SK-N-SH (cell line): ENCODE measurements at regions not wholly inside any gene's neighbourhood (a gene's known extent, or its start where the extent isn't known, plus 50 kb on each side); places are given as distances from the start of the nearest gene placed in this dataset.

Experiments used
- CTCF ChIA-PET: fragments of 300-600, 350-600 bp; formaldehyde crosslinking; extraction: SDS; loops from one replicate; lab custom pipeline; 2021; lab: Yijun Ruan, JAX
- POLR2A ChIA-PET: fragments of 350-600 bp; sonication (Branson Sonifier 250); formaldehyde crosslinking; extraction: SDS; loops from one replicate; lab custom pipeline; 2020; ENCODE audit warnings: antibody characterized with exemption, inconsistent platforms; lab: Yijun Ruan, JAX
- DNase-seq: peaks from one replicate; pipeline ENCODE4 v3.0.0; 2012
- H2AFZ ChIP-seq: fragments of 200-600 bp; sonication (generic); 2 replicates; pipeline ENCODE4 v1.8.1; 2016; ENCODE audit warnings: antibody characterized with exemption, mild to moderate bottlenecking, low read depth
- H3F3A ChIP-seq: fragments of 200-600 bp; sonication (generic); replicated peaks from 2 replicates; pipeline ENCODE3; 2016; ENCODE audit warnings: antibody characterized with exemption, mild to moderate bottlenecking; ENCODE audit not compliant: insufficient read depth
- H3K27ac ChIP-seq, 2 experiments: fragments of 200-500 bp in 1 of 2; fragments of 200-600 bp in 1 of 2; sonication (Bioruptor generic) in 1 of 2; sonication (generic), shearing (Covaris generic) in 1 of 2; 2 replicates each; pipeline versions ENCODE4 v1.5.1 to v1.6.1; 2014 to 2016; ENCODE audit warnings: low read depth in 2 of 2, inconsistent platforms in 1 of 2, low read length in 1 of 2, mild to moderate bottlenecking in 1 of 2, mixed read lengths in 1 of 2
- H3K27me3 ChIP-seq: fragments of 200-600 bp; sonication (generic), shearing (Covaris generic); 2 replicates; pipeline ENCODE4 v1.6.1; 2016; ENCODE audit warnings: mixed run types; ENCODE audit not compliant: insufficient read depth
- H3K36me3 ChIP-seq, 2 experiments: fragments of 200-500 bp in 1 of 2; fragments of 200-600 bp in 1 of 2; sonication (Bioruptor generic) in 1 of 2; sonication (generic) in 1 of 2; replicated peaks in 1 of 2; 2 replicates each; pipeline versions ENCODE3 to v1.5.1; 2014 to 2016; ENCODE audit warnings: low read length in 1 of 2, mild to moderate bottlenecking in 1 of 2; ENCODE audit not compliant: insufficient read depth in 2 of 2, control insufficient read depth in 1 of 2
- H3K4me1 ChIP-seq, 2 experiments: fragments of 200-500 bp in 1 of 2; fragments of 200-600 bp in 1 of 2; sonication (Bioruptor generic) in 1 of 2; sonication (generic), shearing (Covaris generic) in 1 of 2; 2 replicates each; pipeline versions ENCODE4 v1.5.1 to v1.6.1; 2014 to 2016; ENCODE audit warnings: low read depth in 1 of 2, low read length in 1 of 2, mixed run types in 1 of 2; ENCODE audit not compliant: insufficient read depth in 2 of 2, control insufficient read depth in 1 of 2
- H3K4me2 ChIP-seq: fragments of 200-600 bp; sonication (generic), shearing (Covaris generic); 2 replicates; pipeline ENCODE4 v1.6.1; 2017; ENCODE audit warnings: mixed run types
- H3K4me3 ChIP-seq, 2 experiments: fragments of 200-500 bp in 1 of 2; fragments of 200-600 bp in 1 of 2; sonication (Bioruptor generic) in 1 of 2; sonication (generic), shearing (Covaris generic) in 1 of 2; 2 replicates each; pipeline versions ENCODE4 v1.5.1 to v1.8.1; 2014 to 2016; ENCODE audit warnings: low read depth in 2 of 2, inconsistent platforms in 1 of 2, low read length in 1 of 2, mild to moderate bottlenecking in 1 of 2, mixed read lengths in 1 of 2, moderate library complexity in 1 of 2
- H3K79me2 ChIP-seq: fragments of 200-600 bp; sonication (generic); 2 replicates; pipeline ENCODE4 v1.8.1; 2017; ENCODE audit warnings: mild to moderate bottlenecking; ENCODE audit not compliant: insufficient read depth
- H3K9ac ChIP-seq: fragments of 200-600 bp; sonication (generic); 2 replicates; pipeline ENCODE4 v1.6.1; 2017; ENCODE audit warnings: mixed run types
- H3K9me2 ChIP-seq: fragments of 200-600 bp; sonication (generic); 2 replicates; pipeline ENCODE4 v1.6.1; 2017; ENCODE audit warnings: mixed run types
- H3K9me3 ChIP-seq: fragments of 200-600 bp; sonication (generic); 2 replicates; pipeline ENCODE4 v1.6.1; 2017; ENCODE audit warnings: mixed run types, mild to moderate bottlenecking, moderate library complexity
- H4K20me1 ChIP-seq: fragments of 200-600 bp; sonication (generic); 2 replicates; pipeline ENCODE4 v1.6.1; 2017; ENCODE audit warnings: mild to moderate bottlenecking, mixed run types; ENCODE audit not compliant: insufficient read depth
- CHD2 ChIP-seq: fragments of 150-350 bp; IDR thresholded peaks from 2 replicates; pipeline ENCODE4 v1.6.1; 2018; ENCODE audit warnings: low read length; ENCODE audit not compliant: partially characterized antibody
- ELF1 ChIP-seq: IDR thresholded peaks from 2 replicates; pipeline ENCODE4 v1.4.0; 2012
- EP300 ChIP-seq, 2 experiments: IDR thresholded peaks; 2 replicates each; pipeline versions ENCODE4 v1.4.0 to v1.6.1; 2012; ENCODE audit warnings: borderline replicate concordance in 1 of 2, low read depth in 1 of 2, low read length in 1 of 2
- FOSL2 ChIP-seq: IDR thresholded peaks from 2 replicates; pipeline ENCODE4 v1.4.0; 2012; ENCODE audit warnings: low read depth, mild to moderate bottlenecking, moderate library complexity, borderline replicate concordance
- JUND ChIP-seq: IDR thresholded peaks from 2 replicates; pipeline ENCODE4 v1.4.0; 2012
- NRF1 ChIP-seq: IDR thresholded peaks from 2 replicates; pipeline ENCODE4 v1.6.1; 2012; ENCODE audit warnings: low read depth, mild to moderate bottlenecking, low read length
- POLR2AphosphoS5 ChIP-seq: IDR thresholded peaks from 2 replicates; pipeline ENCODE4 v1.6.1; 2012; ENCODE audit warnings: low read depth, low read length
- RCOR1 ChIP-seq: fragments of 150-350 bp; IDR thresholded peaks from 2 replicates; pipeline ENCODE4 v1.6.1; 2017; ENCODE audit warnings: antibody characterized with exemption, low read length
- RFX5 ChIP-seq: IDR thresholded peaks from 2 replicates; pipeline ENCODE4 v1.6.1; 2012; ENCODE audit warnings: mild to moderate bottlenecking, improper control_type of control experiment, low read length
- SIN3A ChIP-seq: IDR thresholded peaks from 2 replicates; pipeline ENCODE4 v1.6.1; 2012; ENCODE audit warnings: low read depth, mild to moderate bottlenecking, low read length, moderate library complexity, borderline replicate concordance
- TCF12 ChIP-seq: IDR thresholded peaks from 2 replicates; pipeline ENCODE4 v1.4.0; 2012
- WGBS: methylation state at CpG from one replicate; pipeline ENCODE4 v1.1.6; 2017; ENCODE audit warnings: low lambda C conversion rate; 5-methylcytosine and 5-hydroxymethylcytosine counted together
- TF ChIP-seq, protein P1 (sequence below): IDR thresholded peaks from 2 replicates; pipeline ENCODE4; 2012
- TF ChIP-seq, protein P2 (sequence below): IDR thresholded peaks from 2 replicates; pipeline ENCODE4 v1.6.1; 2012; ENCODE audit warnings: mild to moderate bottlenecking, low read depth, low read length, moderate library complexity
- TF ChIP-seq, protein P3 (sequence below): IDR thresholded peaks from 2 replicates; pipeline ENCODE4 v1.4.0; 2012; ENCODE audit warnings: low read depth, borderline replicate concordance
- TF ChIP-seq, protein P4 (sequence below): fragments of 150-350 bp; IDR thresholded peaks from 2 replicates; pipeline ENCODE4 v1.6.1; 2016; ENCODE audit warnings: mild to moderate bottlenecking, low read depth, low read length
- TF ChIP-seq, protein P5 (sequence below): fragments of 200-600 bp; sonication (generic); IDR thresholded peaks from 2 replicates; pipeline ENCODE4 v1.6.1; 2017; ENCODE audit warnings: antibody characterized with exemption, mild to moderate bottlenecking, moderate library complexity
- TF ChIP-seq, protein P6 (sequence below): IDR thresholded peaks from 2 replicates; pipeline ENCODE4 v1.4.0; 2012; ENCODE audit warnings: low read depth
- TF ChIP-seq, protein P7 (sequence below): fragments of 150-350 bp; IDR thresholded peaks from 2 replicates; pipeline ENCODE4 v1.6.1; 2017; ENCODE audit warnings: antibody characterized with exemption, low read length, low read depth, borderline replicate concordance

DNA sequence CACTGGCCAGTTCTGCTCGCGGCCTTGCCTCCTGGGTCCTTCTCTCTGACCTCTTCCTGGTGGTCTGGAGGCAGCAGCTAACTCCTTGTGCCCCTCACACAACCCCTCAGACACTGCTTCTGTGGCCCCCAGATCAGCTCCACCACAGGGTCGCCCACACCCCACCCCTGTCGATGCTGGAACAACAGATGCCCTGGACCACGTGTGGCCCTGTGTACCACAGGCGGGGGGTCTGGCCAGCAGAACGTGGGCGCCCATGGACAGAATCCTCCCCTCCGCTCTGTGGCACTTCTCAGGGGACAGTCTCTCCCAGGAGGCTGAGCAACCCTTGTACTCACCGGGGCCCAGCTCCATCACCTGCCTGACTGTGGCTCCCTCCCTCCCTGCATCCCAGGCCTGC is 245.6 kb downstream of the NDUFA10 start:
- DNase-seq = no peak
- Histone ChIP-seq H3K4me3 (no peak overlapping the region), H2AFZ (no peak overlapping the region), H3K27ac (no peak overlapping the region), H3K79me2 (no peaks in the 10 kb centered on the region), H4K20me1 (no peaks in the 10 kb centered on the region), H3K4me1 (no peaks in the 10 kb centered on the region; a peak in 1 of 4 replicates), H3K9me3 (no peaks in the 10 kb centered on the region), H3K27me3 (no peaks in the 10 kb centered on the region), H3K9me2 (no peaks in the 10 kb centered on the region), H3K36me3 (no peaks in the 10 kb centered on the region), H3F3A (no peaks in the 10 kb centered on the region), H3K4me2 (no peak overlapping the region), H3K9ac (no peak overlapping the region)
- TF ChIP-seq TCF12 (no peak), POLR2AphosphoS5 (no peak), JUND (no peak), CHD2 (no peak), RCOR1 (no peak), EP300 (IDR thresholded peaks at IDR 0.05; ENCODE audit: borderline replicate concordance in 1 of 2, low read depth in 1 of 2, low read length in 1 of 2) (no peak), FOSL2 (no peak), SIN3A (no peak), ELF1 (no peak), RFX5 (no peak), NRF1 (no peak)
- TF ChIP-seq, protein P1, sequence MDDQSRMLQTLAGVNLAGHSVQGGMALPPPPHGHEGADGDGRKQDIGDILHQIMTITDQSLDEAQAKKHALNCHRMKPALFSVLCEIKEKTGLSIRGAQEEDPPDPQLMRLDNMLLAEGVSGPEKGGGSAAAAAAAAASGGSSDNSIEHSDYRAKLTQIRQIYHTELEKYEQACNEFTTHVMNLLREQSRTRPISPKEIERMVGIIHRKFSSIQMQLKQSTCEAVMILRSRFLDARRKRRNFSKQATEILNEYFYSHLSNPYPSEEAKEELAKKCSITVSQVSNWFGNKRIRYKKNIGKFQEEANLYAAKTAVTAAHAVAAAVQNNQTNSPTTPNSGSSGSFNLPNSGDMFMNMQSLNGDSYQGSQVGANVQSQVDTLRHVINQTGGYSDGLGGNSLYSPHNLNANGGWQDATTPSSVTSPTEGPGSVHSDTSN = no peak
- TF ChIP-seq, protein P2, sequence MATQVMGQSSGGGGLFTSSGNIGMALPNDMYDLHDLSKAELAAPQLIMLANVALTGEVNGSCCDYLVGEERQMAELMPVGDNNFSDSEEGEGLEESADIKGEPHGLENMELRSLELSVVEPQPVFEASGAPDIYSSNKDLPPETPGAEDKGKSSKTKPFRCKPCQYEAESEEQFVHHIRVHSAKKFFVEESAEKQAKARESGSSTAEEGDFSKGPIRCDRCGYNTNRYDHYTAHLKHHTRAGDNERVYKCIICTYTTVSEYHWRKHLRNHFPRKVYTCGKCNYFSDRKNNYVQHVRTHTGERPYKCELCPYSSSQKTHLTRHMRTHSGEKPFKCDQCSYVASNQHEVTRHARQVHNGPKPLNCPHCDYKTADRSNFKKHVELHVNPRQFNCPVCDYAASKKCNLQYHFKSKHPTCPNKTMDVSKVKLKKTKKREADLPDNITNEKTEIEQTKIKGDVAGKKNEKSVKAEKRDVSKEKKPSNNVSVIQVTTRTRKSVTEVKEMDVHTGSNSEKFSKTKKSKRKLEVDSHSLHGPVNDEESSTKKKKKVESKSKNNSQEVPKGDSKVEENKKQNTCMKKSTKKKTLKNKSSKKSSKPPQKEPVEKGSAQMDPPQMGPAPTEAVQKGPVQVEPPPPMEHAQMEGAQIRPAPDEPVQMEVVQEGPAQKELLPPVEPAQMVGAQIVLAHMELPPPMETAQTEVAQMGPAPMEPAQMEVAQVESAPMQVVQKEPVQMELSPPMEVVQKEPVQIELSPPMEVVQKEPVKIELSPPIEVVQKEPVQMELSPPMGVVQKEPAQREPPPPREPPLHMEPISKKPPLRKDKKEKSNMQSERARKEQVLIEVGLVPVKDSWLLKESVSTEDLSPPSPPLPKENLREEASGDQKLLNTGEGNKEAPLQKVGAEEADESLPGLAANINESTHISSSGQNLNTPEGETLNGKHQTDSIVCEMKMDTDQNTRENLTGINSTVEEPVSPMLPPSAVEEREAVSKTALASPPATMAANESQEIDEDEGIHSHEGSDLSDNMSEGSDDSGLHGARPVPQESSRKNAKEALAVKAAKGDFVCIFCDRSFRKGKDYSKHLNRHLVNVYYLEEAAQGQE = no peak
- TF ChIP-seq, protein P3, sequence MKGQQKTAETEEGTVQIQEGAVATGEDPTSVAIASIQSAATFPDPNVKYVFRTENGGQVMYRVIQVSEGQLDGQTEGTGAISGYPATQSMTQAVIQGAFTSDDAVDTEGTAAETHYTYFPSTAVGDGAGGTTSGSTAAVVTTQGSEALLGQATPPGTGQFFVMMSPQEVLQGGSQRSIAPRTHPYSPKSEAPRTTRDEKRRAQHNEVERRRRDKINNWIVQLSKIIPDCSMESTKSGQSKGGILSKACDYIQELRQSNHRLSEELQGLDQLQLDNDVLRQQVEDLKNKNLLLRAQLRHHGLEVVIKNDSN = no peak
- TF ChIP-seq, protein P4, sequence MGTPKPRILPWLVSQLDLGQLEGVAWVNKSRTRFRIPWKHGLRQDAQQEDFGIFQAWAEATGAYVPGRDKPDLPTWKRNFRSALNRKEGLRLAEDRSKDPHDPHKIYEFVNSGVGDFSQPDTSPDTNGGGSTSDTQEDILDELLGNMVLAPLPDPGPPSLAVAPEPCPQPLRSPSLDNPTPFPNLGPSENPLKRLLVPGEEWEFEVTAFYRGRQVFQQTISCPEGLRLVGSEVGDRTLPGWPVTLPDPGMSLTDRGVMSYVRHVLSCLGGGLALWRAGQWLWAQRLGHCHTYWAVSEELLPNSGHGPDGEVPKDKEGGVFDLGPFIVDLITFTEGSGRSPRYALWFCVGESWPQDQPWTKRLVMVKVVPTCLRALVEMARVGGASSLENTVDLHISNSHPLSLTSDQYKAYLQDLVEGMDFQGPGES = no peak
- TF ChIP-seq, protein P5, sequence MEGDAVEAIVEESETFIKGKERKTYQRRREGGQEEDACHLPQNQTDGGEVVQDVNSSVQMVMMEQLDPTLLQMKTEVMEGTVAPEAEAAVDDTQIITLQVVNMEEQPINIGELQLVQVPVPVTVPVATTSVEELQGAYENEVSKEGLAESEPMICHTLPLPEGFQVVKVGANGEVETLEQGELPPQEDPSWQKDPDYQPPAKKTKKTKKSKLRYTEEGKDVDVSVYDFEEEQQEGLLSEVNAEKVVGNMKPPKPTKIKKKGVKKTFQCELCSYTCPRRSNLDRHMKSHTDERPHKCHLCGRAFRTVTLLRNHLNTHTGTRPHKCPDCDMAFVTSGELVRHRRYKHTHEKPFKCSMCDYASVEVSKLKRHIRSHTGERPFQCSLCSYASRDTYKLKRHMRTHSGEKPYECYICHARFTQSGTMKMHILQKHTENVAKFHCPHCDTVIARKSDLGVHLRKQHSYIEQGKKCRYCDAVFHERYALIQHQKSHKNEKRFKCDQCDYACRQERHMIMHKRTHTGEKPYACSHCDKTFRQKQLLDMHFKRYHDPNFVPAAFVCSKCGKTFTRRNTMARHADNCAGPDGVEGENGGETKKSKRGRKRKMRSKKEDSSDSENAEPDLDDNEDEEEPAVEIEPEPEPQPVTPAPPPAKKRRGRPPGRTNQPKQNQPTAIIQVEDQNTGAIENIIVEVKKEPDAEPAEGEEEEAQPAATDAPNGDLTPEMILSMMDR = no peak
- TF ChIP-seq, protein P6, sequence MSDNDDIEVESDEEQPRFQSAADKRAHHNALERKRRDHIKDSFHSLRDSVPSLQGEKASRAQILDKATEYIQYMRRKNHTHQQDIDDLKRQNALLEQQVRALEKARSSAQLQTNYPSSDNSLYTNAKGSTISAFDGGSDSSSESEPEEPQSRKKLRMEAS = no peak
- TF ChIP-seq, protein P7, sequence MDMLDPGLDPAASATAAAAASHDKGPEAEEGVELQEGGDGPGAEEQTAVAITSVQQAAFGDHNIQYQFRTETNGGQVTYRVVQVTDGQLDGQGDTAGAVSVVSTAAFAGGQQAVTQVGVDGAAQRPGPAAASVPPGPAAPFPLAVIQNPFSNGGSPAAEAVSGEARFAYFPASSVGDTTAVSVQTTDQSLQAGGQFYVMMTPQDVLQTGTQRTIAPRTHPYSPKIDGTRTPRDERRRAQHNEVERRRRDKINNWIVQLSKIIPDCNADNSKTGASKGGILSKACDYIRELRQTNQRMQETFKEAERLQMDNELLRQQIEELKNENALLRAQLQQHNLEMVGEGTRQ = no peak
- ChIA-PET CTCF (no interaction called here), POLR2A (interaction anchor here (0.6 kb wide), 1 partner anchor 198 kb away, joined by 3 read pairs; no protein-coding TSS in a partner anchor)
- WGBS = 94% methylated on average over 3 of the region's 10 CpGs
